GM21723 (cell line): ENCODE measurements at regions not wholly inside any gene's neighbourhood (a gene's known extent, or its start where the extent isn't known, plus 50 kb on each side); places are given as distances from the start of the nearest gene placed in this dataset.

ENCODE experiments used
- ATAC-seq: cut with Tn5 transposase; IDR thresholded peaks from one replicate; pipeline ENCODE4 v1.9.1; 2021; ENCODE audit warnings: mild to moderate bottlenecking, moderate library complexity; ENCODE audit not compliant: unreplicated experiment

- no peak for ATAC-seq
Observed at GRCh38 chr15:93219859-93220420, 130.9 kb upstream of the RGMA start.

GRCh38 chr15:93217343-93217742 is 128.3 kb upstream of the RGMA start:
- no peak for ATAC-seq

DNA sequence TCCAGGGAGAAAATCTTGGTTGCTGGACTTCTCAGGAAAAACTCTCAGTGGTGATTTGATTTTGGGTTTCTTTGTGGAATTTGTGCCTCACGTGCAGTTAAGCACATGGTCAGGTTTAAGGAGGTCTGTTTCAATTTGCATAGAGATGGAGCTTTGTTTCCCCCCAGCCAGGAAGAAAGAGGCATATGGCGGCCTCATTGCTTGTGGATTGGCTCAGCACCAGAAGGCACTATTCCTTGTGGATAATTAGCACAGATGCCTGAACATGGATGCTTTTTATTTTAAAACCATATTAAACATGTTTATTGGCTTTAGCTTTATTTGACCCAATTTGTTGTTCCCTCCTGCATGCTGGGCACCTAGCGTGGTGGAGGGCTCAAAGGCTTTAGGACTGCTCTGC is 125.1 kb upstream of the RGMA start:
- ATAC-seq, result no peak

DNA sequence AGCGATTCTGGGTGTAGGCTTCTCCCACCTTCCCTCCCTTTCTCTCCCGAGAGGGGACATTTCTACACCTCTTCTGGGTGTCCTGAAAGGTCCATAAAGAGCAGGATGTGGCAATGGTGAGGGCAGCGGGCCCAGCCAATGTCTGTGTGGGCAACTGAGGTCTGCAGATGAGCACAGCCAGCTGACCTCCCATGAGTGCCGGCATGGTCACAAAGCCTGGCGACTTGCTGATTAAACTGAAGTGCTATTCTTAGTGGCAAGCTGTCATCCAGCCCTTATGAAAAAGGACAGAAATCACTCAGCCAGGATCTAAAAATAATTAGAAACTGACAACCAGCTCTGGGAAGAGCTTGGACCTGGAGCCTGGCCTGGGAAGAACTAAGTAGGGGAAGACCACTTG is 124.3 kb upstream of the RGMA start:
- no peak for ATAC-seq

- no peak for ATAC-seq
Observed at GRCh38 chr15:93212578-93212977, 123.6 kb upstream of the RGMA start.

- ATAC-seq, result no peak
Observed at GRCh38 chr15:93210995-93211394, 122.0 kb upstream of the RGMA start.

DNA sequence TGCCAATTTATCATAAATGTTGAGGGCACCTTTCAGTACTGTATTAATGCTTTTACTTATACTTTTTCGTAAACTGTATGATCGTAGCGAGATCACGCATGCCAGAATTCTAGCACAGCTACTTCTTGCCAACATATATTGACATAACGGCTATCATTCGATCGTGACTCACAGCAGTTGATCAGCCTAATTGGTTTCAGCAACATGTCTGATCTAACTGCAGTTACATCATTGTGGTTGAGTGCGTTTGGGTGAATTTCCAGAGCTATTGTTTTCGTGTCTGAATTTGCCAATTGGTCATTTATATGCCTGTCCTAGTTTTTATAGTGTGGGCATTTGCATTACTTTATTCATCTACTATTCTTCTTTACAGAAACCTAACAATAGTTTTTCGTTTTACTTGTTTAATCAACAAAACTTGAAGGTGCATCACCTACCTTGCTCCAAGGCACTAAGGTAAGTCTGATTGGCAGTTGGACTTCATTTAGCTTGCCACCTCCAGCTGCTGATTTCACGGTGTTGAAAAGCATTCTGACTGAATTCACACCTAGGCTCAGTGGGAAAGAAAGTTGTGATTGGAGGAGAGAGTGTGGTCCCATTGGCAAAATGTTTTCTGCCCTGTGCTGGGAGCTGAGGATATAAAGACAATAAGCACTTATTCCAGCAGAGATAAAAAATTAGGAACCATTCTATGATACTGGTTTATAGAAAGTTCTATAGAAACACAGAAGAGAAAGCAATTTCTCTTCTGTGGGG is 120.9 kb upstream of the RGMA start:
- no peak for ATAC-seq

DNA sequence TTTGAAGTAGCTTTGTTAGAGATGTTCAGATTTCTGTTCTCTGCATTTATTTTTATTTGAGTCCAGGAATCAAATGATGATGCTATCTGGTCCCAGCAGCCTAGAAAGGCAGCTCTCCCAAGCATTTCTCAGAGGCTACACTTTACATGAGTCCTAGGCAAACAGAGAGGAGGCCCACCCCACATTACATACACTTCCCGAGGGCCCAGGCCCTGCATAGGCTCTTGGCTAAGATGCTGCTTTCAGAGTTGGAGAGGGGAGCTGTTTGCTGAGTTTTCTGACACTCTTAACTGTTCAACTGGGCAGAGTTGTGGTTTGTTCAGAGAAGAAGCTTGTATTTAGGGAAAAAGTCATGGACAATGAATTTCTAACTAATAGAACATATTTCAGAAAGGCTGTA is 117.9 kb upstream of the RGMA start:
- no peak for ATAC-seq

- ATAC-seq, result no peak
Observed at GRCh38 chr15:93205413-93205812, 116.4 kb upstream of the RGMA start.

- no peak for ATAC-seq
Observed at GRCh38 chr15:93203036-93203435, 114.0 kb upstream of the RGMA start.

GRCh38 chr15:93202405-93202804 is 113.4 kb upstream of the RGMA start:
- ATAC-seq, result no peak

GRCh38 chr15:93201940-93202339 is 112.9 kb upstream of the RGMA start:
- ATAC-seq, result no peak

DNA sequence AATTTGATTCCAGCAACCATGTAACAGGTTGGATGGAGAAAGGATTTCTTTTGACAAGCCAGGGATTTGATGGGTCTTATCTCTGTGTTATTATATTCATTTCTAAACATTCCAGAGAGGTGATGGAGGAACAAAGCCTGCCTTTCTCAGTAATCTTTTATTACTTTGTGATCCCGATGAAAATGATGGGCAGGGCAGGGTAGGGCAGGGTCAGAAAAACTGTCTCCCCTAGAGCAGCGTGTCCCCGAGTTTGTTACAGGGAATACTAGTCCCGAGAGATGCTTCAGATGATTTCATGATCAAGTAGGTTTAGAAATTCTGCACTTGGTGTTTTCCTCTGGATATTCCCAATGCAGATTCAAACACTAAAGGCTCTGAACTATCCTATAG is 111.8 kb upstream of the RGMA start:
- ATAC-seq, result no peak

- ATAC-seq, result no peak
Observed at GRCh38 chr15:93200081-93200836, 111.2 kb upstream of the RGMA start.

DNA sequence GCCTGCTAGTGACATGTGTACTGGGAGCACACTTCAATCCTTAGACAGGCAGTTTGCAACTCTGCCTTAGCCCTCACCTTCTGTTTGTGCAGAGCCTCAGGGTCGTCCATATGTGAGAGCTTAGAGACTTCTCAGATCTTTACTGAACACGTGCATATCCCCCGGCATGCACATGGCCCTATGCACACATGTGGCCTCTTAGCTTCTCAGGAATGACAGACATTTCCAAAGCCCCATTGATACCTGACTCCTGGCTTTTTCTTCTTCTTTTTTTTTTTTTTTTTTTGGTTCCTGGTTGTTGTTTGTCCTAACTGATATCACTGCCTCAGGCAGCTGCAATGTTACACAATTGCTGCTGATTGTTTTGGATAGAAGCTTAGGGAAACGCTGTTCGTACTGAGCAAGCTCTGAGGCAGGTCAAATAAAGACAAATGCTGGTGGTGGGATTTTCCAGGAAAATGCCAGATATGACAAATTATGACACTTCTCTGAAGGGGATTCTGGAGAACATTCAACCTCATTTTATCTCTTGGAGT is 107.2 kb upstream of the RGMA start:
- ATAC-seq, result no peak

GRCh38 chr15:93195109-93195508 is 106.1 kb upstream of the RGMA start:
- ATAC-seq, result no peak

DNA sequence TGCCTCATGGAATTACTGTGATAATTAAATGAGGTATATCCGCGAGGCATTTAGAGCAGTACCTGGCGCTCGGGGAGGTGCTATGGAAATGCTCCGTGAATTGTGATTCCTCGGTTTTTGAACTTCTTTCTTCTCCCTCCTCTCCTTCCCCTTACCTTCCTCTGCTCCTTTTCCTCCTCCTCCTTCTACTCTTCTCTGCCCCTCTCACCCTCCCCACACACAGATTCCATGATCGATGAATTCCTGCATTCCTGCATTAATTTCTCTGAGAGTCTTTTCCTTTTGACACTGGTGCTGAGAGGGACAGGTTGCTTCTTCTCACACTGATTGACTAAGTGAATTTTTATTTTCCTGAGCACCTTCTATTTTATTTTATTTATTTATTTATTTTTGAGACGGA is 101.2 kb upstream of the RGMA start:
- no peak for ATAC-seq

DNA sequence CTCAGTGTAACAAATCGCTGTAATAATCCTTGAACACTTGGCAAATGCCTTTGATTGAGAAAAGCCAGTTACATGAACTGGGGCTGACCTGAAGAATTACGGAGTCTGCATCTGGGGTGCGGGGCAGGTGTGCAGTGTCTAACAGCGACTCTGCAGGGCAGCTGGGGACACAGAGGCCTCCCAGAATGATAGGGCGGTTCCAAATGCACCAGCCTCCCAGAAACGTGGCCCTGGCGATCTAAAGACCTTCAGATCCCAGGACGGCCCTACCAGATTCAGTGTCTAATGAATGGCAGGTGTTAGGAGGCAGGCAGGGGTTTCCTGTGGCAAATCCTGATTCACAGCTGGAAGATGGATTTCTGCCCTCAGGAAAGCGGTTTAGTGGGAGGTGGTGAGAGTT is 100.5 kb upstream of the RGMA start:
- no peak for ATAC-seq

GRCh38 chr15:93188236-93188635 is 99.2 kb upstream of the RGMA start:
- no peak for ATAC-seq

- no peak for ATAC-seq
Observed at GRCh38 chr15:93185796-93186195, 96.8 kb upstream of the RGMA start.

DNA sequence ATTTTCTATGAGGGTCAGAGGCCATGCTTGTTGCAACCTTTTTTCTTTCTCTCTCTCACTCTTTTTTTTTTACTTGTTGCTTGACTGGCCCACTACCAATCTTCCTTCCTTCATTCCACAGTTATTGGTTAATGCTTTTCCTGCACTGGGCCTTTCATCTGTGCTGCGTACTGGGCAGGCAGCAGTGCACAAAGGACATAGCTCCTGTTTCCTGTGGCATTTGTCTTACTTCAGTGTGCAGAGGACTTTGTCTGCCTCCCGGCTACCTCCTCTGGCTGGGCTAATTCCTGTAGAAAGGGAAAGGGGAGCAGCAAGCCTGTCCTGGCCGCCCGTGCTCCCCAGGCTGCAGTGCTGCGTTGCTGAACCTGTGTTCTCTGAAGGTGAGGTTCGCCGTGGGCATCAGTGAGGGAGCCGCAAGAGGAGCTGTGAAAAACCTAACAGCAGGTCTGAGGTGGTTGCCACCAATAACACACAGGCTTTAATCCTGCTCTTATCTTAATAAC is 93.7 kb upstream of the RGMA start:
- no peak for ATAC-seq

DNA sequence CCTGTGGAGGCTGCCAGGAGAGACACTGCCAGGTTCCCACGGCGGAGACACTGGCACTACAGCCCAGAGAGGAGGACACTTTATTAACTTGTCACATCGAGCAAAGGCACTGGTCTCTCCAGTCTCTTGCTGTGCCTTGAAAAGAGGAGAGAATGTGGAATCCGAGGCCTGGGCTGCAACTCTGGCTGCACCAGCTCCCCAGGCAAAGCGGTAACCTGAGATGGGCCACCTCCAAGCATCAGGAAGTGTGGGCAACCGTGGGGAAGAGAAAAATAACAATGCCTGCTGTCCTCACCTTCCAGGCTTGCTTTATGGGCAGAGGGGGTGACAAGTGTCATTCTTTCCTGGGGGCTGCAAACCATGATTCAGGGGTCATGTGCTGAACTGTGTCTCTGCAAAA is 91.6 kb upstream of the RGMA start:
- no peak for ATAC-seq
